ENCODE measurements at regions not wholly inside any gene's neighbourhood (a gene's known extent, or its start where the extent isn't known, plus 50 kb on each side); places are given as distances from the start of the nearest gene placed in this dataset.
A peak's percentile ranks its signal among the peaks of the same experiment; 100 is the strongest.

DNA sequence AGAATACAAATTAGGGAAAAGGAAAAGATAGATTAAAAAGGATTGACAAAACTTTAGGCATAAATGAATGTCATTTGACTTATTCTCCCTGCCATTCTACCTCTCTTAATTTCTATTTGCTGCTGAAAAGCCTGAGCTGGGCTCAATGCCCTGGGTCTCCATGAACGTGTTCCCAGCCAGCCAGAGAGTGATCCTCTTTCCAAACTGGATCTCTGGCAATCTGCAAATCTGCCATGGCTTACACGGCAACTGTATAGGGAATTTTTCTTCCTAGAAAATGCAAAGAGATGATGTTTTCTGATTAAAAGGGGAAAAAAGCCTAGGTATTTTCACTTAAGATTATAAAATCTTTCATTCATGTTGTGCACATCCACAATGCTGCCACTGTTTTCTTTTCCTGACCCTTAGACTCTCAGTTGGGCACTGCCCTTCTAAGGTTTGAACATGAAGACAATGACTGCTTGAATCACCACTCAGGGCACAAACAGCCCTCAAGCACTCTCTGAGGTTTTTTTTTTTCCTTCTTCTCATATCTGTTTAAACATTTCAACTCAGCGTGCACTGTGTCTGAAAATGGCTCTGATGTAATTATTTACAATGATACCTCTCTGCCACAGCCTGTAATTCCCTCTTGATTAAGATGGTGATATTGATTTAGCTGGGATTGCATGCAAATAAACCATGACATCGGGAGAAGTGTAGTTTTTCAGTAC lies 60.3 kb downstream of the DACT1 start:
- DNase-seq = no peak

DNA sequence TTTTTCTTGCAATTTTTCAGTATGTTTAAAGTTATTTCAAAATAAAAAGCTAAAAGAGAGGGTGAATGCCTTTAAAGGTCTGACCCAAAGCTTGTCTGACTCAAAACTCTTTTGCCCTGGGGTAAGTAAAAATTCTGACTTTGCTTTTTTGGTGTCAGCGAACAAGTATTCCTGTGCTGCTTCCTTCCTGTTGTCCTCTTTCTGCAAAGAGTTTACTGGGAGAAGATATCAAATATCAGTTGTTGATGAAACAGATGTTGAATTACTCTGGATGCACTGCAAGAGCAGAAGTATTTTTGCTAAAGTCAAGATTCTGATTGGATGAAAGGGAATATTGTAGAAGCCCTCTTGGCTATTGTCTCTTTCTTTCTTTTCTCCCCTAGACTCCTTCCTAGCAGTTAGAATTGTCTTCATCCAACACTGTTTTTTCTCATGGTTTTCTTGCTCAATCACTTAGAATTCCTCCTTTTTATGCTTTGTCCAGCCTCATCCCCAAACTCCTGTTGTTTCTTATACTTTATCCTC lies 62.0 kb downstream of the DACT1 start:
- no peak for DNase-seq

DNA sequence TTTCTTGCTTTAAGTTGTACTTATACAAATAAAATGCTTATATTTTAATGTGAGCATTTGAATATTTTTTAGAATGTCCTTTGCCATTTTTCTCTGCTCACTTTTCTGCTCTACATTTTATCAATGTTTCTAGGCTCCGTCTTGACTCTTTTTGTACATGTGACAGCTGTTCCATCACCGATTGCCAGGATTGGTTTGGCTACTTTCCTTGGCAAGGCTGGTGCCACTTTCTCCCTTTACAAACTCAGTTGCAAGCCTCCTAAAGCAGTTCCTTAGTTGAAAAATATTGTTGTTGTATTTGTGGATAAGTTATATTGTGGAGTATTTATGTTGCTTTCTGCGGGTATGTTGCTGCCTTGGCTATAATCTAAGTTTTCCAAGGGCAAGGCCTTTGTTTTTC lies 63.4 kb downstream of the DACT1 start:
- no peak for DNase-seq

DNA sequence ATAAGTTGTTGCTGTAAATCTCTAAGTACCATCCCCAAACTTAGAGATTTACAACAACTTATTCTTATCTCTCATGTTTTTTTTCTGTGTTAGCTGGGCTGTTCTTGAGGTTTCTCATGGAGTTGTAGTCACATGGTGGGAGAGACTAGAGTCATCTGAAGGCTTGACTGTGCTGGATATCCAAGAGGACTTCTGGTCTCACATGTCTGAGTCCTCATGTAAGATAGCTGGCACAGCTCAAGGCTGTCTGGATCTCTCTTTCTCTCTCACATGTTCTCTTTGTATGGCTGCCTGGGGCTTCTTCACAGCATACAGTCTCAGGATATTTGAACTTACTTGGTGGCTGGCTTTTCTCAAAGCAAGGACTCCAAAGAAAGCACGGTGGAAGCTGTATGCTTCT lies 63.8 kb downstream of the DACT1 start:
- no peak for DNase-seq

DNA sequence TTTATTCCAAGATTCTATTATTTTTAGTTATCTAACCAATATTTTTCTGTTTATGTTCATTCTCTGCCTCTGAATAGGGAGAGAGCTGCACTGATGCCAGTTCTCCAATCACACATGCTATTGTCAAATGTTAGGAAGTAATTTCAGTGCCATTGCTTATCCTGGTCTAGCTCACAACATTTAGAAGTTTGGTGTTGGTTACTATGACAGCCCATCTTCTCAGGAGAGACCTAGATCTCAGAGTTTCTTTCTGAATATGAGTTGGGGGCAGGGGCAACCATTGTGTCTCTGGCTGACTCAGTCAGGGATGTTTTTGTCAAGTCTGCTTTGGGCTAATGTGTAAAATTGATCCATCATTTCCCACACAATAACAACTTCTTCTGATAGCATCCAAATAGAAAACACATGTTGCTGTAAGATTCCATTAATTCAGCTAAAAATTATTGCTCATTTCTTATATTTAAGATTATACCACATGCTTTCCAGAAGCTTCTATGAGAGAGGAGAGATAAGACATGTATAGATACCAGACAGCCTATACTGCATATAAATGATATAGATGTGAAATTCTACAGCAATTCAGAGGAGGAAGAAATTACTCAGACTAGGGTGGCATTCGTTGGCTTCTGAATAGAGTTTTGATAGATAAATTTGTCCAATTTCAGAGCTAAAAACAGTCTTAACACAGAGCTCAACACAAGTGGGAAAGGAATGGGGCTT lies 64.8 kb downstream of the DACT1 start:
- DNase-seq = no peak

DNA sequence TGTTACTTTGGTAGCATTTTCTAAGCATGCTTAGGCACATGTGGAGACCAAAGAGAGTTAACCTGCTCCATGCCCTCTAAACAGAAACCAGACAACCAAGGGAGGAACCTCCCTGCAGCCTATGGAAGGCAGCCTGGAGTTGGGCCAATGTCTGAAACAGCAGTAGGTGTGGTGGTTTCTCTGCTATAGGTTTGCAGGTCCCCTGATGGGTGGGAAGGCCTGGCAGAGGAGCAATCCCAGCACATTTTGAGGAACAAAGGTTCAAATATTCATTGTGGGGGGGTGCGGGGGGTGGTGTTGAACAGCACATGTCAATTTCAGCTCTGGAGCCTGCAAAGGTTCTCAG lies 65.4 kb downstream of the DACT1 start:
- DNase-seq = no peak

DNA sequence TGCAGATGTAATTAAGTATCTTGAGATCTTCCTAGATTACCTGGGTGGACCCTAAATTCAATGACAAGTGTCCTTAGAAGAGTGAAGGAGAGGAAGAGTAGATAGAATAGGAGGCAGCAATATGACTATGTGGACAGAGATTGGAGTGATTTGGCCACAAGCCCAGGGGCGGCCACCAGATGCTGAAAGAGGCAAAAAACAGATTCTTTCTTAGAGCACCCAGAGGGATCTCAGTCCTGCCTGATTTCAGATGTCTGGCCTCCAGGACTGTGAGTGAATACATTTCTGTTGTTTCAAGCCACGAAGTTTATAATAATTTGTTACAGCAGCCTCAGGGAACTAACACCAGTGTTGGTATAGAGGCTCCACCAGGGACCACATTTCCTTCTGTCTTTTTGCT lies 67.3 kb downstream of the DACT1 start:
- no peak for DNase-seq

DNA sequence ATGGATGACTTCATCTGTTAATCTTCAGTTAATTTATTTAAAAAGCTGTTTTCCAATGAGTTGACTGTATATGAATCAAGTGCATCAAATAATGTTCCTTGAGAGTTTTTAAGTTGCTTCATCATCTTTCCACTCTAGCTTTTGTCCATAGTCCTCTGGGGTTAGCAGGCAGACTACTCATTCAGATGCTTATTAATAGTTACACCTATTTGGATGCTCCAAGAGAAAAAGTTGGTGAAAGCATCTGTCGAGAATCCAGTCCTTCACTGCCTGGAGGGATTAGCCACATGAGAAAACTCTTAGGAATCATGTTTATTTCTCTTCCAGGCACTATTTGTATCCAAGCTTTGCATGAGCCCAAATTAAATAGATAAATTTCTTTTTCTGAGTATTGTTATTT lies 70.2 kb downstream of the DACT1 start:
- DNase-seq = no peak

DNA sequence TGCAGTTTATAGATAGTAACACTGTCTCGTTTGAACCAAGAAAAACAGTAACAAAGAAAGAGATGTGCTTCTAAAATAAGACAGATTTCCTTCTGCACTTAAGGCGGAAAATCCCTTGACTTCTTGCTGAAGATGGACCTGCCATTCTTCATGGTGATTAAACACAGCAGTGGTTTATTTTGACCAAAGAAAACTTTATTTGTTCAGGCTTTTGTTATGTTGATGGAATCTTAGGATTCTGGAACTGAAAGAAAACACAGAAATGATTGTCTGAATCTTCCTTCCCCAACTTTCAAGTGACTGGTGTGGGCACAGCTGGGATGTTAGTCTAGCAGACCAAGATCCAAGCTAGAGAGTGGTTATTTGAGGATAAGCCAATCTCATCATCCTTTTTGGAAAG lies 72.2 kb downstream of the DACT1 start:
- DNase-seq = no peak

DNA sequence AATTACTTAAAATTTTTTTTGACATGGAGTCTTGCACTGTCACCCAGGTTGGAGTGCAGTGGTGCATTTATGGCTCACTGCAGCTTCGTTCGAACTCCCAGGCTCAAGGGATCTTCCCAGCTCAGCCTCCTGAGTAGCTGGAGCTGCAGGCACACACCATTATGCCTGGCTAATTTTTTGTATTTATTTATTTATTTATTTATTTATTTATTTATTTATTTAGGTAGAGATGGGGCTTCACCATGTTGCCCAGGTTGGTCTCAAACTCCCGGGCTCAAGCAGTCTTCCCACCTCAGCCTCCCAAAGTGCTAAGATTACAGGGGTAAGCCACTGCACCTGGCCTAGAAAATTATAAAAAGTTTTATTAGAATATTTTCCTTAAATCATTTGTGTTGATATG lies 73.6 kb downstream of the DACT1 start:
- no peak for DNase-seq

DNA sequence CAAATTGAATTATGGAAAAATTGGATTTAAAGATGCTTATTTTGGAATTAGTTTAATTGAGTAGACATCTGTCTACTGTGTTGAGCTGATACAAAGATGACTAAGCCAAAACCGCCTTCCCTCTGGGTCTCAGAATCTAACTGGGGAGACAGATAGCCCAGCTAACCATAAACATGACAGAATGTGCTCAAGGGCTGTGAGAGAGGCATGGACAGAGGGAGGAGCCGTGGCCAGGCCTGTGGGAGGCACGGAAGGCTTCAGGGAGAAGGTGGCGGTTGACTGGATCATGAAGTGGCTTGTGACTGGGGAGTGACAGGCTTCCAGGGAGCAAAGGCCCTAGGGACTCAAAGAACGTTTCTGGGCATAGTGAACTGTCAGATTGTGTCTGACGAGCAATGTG lies 74.6 kb downstream of the DACT1 start:
- no peak for DNase-seq

DNA sequence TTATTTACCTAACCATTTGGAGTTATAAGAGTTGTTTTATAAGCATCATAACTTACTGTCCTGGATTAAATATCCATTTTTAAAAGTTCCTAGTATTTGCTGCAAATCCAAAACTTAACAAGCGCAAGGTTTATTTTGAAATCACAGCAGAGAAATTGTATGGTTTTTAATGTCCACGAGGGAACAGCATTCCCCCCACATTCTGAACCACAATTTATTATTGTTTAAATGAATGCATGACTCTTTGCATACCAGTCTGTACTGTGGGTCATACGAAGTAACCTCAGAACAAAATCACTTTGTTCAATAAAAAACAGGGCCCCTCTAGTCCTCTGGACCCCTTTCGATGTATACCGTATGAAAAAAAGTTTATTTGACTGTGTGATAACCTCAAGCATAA lies 75.9 kb downstream of the DACT1 start:
- DNase-seq = no peak

DNA sequence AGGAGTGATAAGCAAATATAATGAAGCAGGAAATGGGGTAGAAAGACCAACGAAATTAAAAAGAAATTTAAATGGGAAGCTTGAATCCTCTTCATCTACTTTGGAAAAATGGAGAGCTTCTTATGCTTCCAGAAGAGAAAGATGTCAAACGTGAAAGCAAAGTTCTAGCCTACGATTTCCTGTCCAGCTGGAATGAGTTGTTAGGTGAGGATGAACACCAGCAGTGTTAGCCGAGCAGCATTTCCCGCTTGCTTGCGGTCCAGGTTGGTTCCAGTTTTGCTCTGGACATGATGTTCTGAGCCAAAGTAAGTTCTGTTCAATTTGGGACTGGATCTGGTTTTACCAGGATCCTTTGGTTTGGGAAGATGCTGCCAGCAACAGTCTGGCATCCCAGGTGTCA lies 78.9 kb downstream of the DACT1 start:
- no peak for DNase-seq

DNA sequence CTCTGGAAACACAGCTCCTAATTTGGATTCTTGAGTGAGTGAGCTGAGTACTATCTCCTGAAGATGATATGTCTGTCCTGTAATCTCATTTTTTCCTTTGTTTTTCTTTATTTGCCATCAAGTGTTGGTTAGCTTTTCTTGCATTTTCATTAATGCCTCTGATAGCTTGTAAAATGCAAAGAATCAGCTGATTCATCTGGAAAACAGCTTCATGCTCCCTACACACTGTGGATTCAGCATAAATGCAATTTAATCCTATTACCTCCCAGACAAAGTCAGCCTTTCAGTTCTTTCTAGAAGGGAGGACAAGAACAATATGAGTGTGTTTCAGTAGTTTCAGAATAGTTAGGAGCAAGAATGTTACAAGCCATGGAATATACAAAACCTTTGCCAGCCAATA lies 79.4 kb downstream of the DACT1 start:
- DNase-seq = no peak

DNA sequence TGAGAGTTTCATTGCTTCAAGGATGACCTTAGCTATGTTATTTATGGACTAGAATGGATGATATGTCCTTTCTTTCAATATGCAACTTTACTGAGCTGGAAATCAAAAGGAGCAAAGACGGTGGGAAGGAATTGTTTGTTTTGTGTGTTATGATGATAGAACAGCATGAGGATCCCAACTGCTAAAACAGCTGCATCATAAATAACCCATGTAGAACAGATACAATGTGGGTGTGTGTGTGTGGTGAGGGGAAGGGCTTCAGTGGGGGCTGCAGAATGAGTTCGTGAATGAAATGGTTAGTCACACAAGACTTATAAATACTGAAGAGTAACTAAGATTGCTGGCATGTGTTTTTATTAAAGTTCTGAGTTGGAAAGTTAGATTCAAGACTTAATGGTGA lies 80.1 kb downstream of the DACT1 start:
- DNase-seq = no peak

DNA sequence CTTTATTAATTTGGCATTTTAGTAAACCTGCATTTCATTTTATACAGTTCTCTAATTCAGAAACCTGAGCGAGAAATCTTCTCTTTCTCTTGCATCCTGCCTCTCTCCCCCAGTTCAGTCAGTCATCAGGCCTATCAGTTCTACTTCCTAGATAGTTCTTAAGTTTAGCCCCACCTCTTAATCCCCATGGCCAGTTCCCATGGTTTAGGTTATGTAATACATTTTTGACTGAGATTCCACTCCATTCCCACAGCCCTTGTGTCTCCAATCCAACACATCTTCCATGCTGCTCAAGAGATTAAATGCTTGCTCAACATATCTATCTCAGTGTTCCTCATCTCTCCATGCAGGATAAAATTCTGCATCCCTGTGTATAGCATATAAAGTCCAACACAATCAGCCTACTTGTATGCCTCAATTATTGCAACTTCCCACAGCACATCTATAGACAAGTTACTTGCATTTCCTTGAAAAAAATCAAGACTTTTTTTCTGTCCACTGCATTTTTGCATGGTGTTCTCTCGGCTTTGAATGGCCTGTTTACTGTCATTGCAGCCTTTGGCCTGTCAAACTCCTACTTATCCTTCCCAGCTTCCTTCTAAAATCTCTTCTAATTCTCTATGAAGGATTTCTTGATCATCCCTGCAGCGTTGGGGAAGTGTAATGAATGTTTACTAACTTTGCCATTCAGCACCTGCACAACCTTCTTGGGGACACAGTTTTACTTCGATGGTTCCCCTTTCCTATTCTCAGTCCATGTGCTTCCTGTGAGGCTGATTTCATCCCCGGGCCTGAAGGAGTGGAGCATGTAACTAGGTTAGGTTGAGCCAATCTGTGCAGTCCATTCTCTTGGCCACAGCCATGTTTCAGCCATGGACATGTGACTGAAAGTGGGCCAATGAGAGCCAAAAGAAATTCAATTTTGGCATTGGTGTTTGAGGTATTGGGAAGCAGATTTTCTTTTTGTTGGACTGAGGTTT lies 80.8 kb downstream of the DACT1 start:
- DNase-seq = peak in 1 of 3 donors; percentile 13

DNA sequence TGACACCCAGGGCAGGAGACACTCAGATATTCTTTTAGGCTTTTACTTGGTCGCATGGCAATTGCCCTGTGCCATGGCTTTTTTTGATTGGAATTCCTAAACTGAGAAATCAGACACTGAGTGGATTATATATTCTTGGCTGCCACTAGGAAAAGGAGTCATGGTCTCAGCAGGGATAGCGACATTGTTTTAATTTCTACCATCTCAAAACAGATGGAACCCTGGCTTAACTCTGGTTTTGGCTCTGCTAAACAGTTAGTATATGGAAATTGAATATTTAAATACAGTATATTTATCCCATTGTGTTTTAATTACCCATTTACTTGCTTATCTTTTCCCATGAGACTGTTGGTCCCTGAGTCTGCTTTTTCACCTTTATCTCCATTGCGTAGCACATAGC lies 84.0 kb downstream of the DACT1 start:
- no peak for DNase-seq

DNA sequence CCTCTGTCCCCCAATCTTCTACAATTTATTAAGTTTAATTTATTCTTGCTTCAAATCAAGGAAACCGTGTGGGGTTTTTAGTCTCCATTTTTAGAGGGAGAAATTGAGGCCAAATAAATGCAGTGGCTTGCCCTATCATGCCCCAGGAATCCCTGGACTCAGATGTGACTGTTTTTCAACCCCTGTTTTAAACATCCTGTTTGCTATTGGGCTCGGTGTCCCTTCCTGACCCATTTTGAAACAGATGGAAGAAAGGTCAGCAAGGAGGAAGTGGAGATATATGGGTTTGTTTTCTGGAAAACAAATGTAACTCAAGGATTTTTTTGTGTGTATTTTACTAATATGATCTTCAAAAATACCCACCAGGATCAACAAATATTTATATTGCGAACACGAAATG lies 84.7 kb downstream of the DACT1 start:
- DNase-seq = no peak

DNA sequence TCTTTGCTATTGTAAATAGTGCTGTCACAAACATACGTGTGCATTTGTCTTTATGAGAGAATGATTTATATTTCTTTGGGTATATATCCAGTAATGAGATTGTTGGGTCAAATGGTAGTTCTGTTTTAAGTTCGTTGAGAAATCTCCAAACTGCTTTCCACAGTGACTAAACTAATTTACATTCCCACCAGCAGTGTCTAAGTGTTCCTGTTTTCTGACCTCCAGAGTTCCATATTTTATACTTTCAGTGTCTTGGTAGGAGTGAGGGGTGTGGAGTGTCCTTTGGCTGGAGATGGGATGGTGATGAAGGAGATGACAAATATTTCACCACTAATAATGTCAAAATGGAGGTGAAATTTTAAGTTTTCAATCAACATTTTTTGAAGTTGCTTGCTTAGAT lies 86.4 kb downstream of the DACT1 start:
- peak in 2 of 3 donors; percentile 41 to 50 for DNase-seq

DNA sequence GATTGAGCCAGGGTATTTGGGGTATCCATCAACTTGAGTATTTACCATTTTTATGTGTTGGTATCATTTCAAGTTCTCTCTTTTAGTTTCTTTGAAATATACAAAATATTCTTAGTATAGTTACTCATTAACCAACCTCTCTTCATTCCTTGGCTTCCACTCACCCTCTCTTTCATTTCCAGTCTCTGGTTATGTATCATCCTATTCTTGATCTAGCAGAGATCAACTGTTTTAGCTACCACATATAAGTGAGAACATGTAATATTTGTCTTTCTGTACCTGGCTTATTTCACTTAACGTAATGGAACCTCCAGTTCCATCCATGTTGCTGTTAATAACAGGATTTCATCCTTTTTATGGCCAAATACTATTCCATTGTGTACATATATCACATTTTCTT lies 86.9 kb downstream of the DACT1 start:
- DNase-seq = no peak

DNA sequence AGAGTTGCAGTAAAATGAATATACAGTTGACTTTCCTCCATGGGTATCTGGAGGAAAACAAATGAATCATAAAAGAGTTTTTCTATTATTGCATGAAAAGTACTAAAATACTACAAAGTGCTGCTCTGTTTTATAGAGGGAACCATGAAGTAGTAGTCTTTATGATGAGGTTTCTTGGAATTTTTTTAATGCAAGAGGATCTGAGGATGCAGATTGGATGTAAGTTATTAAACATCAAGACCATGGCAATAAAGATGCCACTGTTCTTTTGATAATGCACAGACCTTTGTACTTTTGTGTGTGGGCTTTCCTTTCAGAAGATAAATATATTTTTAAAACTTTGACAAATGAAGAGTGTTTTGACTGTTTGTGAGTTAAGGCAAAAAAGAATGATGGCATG lies 87.5 kb downstream of the DACT1 start:
- no peak for DNase-seq

DNA sequence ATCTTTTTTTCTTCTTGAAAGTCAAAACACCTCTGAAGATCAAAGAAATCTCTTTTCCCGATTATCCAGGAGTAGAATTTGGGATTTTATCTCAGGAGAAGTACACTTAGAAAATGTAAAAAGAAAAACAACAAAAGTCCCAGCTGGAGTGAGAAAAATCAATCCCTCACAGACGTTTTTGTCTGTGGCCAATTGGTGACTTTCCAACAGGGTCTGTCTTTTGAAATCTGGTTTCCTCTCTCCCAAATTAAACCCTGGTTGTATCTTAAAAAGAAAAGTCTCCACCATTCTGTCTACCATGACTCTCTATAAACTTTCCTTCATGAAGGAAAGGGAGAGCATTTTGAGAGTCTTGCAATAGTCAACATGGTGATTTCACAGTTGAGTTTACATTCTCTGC lies 88.1 kb downstream of the DACT1 start:
- no peak for DNase-seq

DNA sequence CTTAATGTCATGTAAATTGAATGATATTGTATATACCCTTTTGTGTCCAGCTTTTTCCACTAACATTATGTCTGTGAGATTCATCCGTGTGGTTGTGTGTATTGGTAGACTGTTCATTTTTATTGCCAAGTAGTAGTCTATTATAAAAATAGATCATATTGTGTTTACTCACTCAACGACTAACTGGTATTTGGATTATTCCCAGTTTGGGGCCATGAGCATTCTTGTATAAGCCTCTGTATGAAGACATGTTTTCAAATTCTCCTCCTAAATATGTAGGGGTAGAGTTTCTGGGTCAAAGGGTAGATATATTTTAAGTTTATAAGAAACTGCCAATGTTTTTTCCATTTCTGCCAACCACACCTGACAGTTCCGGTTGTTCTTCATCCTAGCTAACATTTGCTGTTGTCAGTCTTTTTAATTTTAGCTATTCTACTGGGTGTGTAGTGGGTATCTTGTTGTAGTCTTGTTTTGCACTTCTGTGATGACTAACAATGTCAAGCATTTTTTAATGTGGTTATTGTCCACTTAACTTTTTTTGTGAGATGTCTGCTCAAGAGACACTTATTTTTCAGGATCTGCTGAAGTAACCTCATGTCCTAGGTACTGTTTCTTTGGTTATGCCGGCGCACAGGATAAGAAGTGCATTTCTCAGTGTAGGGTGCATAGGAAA lies 93.2 kb downstream of the DACT1 start:
- DNase-seq = no peak

Measured in suppressor macrophage treated with lipopolysaccharide for 1 hour (primary cell).